Left lung (tissue), 4 donors: ENCODE measurements at regions not wholly inside any gene's neighbourhood (a gene's known extent, or its start where the extent isn't known, plus 50 kb on each side); places are given as distances from the start of the nearest gene placed in this dataset.

Source experiments
- ATAC-seq: fragments of 200-7000 bp; cut with Tn5 transposase; one replicate; pipeline ENCODE4 v1.9.1; 2020; ENCODE audit warnings: moderate library complexity
- DNase-seq, 4 donors: peaks; one replicate each; pipeline ENCODE4 v3.0.0-alpha.2; 2013 to 2020
- H3K27ac ChIP-seq, 2 donors: fragments of 200-600 bp; sonication (generic) in 1 of 2; one replicate each; pipeline versions ENCODE4 v1.5.0 to v1.8.0; 2020 to 2021
- H3K27me3 ChIP-seq, 2 donors: fragments of 200-600 bp; sonication (generic) in 1 of 2; one replicate each; pipeline versions ENCODE4 v1.5.0 to v1.8.0; 2020 to 2021
- H3K36me3 ChIP-seq, 2 donors: fragments of 200-600 bp; sonication (generic) in 1 of 2; one replicate each; pipeline versions ENCODE4 v1.5.0 to v1.8.0; 2020 to 2021
- H3K4me1 ChIP-seq, 2 donors: fragments of 200-600 bp; one replicate each; pipeline ENCODE4 v1.8.0; 2021
- H3K4me3 ChIP-seq, 2 donors: fragments of 200-600 bp; sonication (generic) in 1 of 2; one replicate each; pipeline versions ENCODE4 v1.5.0 to v1.8.0; 2020 to 2021; ENCODE audit warnings: mild to moderate bottlenecking in 1 of 2
- H3K9me3 ChIP-seq, 2 donors: fragments of 200-600 bp; sonication (generic) in 1 of 2; one replicate each; pipeline versions ENCODE4 v1.5.0 to v1.8.0; 2020 to 2021
- CTCF ChIP-seq, 2 donors: fragments of 200-600 bp; sonication (generic) in 1 of 2; IDR thresholded peaks; one replicate each; pipeline versions ENCODE4 v1.5.0 to v1.8.0; 2021; ENCODE audit warnings: antibody characterized with exemption in 2 of 2
- intact Hi-C, 2 donors: fragments of 100-400 bp; cut with DNase I; formaldehyde crosslinking; loops; one replicate each; pipeline versions ENCODE4 v1.11.2 to v1.14.2; 2022
- donor health status: DM: no; HTN: yes; CAD: no.
- donor health status: DM: no; HTN: no; CAD: no.

DNA sequence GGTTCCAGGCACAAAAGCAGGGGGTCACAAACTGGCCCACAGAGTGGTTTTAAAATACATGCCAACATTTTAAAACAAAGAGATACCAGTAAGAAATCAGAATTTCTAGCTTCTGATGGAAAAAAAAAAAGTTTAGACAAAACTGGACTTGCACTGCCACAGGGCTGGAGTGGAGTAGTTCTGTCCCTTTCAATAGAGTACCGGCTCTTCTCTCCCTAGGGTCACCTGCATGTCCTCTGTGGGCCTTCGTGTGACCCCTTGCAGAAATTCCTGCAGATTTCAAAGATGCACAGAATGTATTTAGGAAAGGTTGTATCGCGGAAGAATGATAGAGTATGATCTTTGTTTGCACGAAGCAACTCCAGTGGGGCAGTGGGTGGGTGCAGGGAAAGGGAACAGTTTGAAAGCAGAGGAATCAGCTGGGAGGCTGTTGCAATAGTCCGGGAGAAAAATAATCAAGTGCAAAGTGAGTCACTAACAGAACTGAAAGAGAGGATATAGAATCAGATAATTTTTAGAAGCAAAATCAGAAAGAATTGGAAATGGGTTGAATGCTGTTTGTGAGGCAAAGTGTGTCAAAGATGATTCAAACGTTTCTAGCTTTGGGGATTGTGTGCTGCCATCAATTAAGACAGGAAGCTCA, 97.3 kb upstream of the STXBP5 start:
- ATAC-seq (peak; percentile 49), DNase-seq (peak in 1 of 4 donors; percentile 35)
- TF ChIP-seq CTCF (IDR thresholded peaks at IDR 0.05), result no peak
- Histone ChIP-seq H3K9me3 (no peaks in the 10 kb centered on the region), H3K4me1 (peaks cover 0 to 13% of the 10 kb centered on the region in 2 donors), H3K27ac (no peak overlapping the region), H3K4me3 (no peak overlapping the region), H3K36me3 (no peaks in the 10 kb centered on the region), H3K27me3 (no peaks in the 10 kb centered on the region)
- intact Hi-C loops, result no loop called here

DNA sequence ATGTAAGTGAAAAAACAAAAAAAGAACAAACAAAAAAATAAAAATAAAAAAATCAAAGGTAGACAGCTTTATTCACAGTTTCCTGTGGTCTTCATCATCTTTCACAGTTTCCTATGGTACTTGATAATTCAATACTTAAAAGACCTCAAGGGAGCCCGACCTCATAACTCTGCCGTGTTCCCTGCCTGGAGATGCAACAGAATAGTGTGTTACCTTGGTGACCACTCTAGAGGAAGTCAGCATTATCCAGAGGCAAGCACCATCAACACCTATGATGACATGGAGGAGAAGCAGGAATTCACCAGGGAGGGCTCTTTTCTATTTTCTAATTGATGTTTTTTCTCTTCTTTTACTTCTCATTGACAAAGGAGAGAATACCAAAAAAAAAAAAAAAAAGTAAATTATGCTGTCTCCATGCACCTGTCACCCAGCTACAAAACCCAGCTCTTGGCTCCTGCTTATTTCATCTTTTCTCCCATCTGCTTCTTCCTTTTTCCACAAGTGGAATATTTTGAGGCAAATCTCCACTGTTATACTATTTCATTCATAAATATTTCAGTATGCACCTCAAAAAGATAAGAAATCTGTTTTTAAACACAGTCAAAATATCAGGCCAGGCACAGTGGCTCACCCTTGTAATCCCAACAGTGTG, 95.8 kb upstream of the STXBP5 start:
- Histone ChIP-seq H3K27ac (no peak overlapping the region), H3K4me1 (peaks cover 0 to 13% of the 10 kb centered on the region in 2 donors), H3K27me3 (no peaks in the 10 kb centered on the region), H3K4me3 (no peak overlapping the region), H3K9me3 (no peaks in the 10 kb centered on the region), H3K36me3 (no peaks in the 10 kb centered on the region)
- no peak for TF ChIP-seq CTCF (IDR thresholded peaks at IDR 0.05)
- DNase-seq, result no peak
- intact Hi-C loops, result no loop called here
- ATAC-seq, result no peak

DNA sequence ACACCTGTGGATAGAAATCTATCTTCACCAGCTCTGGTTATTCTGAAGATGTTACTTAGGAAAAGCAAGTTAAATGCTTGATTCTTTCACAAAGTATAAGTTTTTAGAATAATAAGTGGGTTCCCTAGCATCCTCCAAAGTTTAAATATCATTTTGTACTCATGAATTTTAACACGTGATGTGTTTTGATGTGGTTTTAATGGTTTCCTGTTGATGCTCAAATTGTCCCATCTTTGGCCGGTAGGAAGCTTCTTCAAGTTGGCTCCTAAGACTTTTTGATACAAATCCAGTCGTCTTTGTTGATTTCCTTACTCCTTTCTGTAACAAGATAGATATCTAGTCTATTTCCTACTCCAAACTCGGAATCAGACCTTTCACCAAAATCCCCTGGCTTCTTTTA, 94.5 kb upstream of the STXBP5 start:
- Histone ChIP-seq H3K4me3 (no peak overlapping the region), H3K4me1 (peaks cover 0 to 7% of the 10 kb centered on the region in 2 donors), H3K36me3 (no peaks in the 10 kb centered on the region), H3K27ac (no peak overlapping the region), H3K9me3 (no peaks in the 10 kb centered on the region), H3K27me3 (no peaks in the 10 kb centered on the region)
- intact Hi-C loops, result no loop called here
- no peak for ATAC-seq
- no peak for TF ChIP-seq CTCF (IDR thresholded peaks at IDR 0.05)
- no peak for DNase-seq

GRCh38 chr6:147116056-147116455, 88.2 kb upstream of the STXBP5 start:
- no peaks in the 10 kb centered on the region for H3K4me1 ChIP-seq
- peaks cover 0 to 5% of the 10 kb centered on the region in 2 donors for H3K9me3 ChIP-seq
- no peak overlapping the region for H3K4me3 ChIP-seq
- H3K27me3 ChIP-seq, result no peaks in the 10 kb centered on the region
- no peak for ATAC-seq
- no peak for DNase-seq
- H3K36me3 ChIP-seq, result no peaks in the 10 kb centered on the region
- no peak for TF ChIP-seq CTCF (IDR thresholded peaks at IDR 0.05)
- H3K27ac ChIP-seq, result no peak overlapping the region
- intact Hi-C loops, result no loop called here

DNA sequence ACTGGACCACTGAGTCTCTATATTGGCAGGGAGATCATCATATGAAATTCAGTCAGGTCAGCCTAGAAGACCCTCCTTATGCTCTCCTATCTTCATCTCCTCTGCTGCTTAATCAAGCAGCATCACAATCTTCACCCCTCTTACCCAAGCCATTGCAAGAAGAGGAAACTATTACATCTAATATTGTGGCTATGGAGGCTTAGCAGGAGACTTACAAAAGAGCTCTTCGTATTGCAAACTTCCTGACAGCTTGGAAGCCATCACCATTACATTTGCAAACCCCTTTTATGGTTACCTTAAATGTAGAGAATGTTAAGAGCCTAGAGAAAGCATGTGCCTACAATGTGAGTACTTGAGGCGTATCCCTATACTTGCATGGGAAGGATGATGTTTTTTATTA, 87.2 kb upstream of the STXBP5 start:
- H3K4me1 ChIP-seq, result no peaks in the 10 kb centered on the region
- TF ChIP-seq CTCF (IDR thresholded peaks at IDR 0.05), result no peak
- intact Hi-C loops, result no loop called here

More for the DNA sequence above, 87.2 kb upstream of the STXBP5 start:
- Histone ChIP-seq H3K4me3 (no peak overlapping the region), H3K9me3 (peaks cover 0 to 5% of the 10 kb centered on the region in 2 donors), H3K27me3 (no peaks in the 10 kb centered on the region), H3K27ac (peak overlapping the region in 1 of 2 donors; percentile 48), H3K36me3 (no peaks in the 10 kb centered on the region)
- DNase-seq (no peak), ATAC-seq (no peak)
